WTC11 (cell line): ENCODE measurements at regions not wholly inside any gene's neighbourhood (a gene's known extent, or its start where the extent isn't known, plus 50 kb on each side); places are given as distances from the start of the nearest gene placed in this dataset.

Source experiments
- ETV6 ChIP-seq: sonication (generic); formaldehyde crosslinking; IDR thresholded peaks from 2 replicates; pipeline ENCODE4 v1.8.1; 2022; ENCODE audit warnings: mild to moderate bottlenecking, missing genetic modification reagents
- FOXJ3 ChIP-seq: sonication (generic); formaldehyde crosslinking; IDR thresholded peaks from 2 replicates; pipeline ENCODE4 v1.9.0; 2021; ENCODE audit warnings: missing genetic modification reagents, mild to moderate bottlenecking, borderline replicate concordance
- RELA ChIP-seq: sonication (generic); formaldehyde crosslinking; IDR thresholded peaks from 2 replicates; pipeline ENCODE4 v1.8.1; 2022; ENCODE audit warnings: missing genetic modification reagents, mild to moderate bottlenecking, borderline replicate concordance
- USF1 ChIP-seq: sonication (generic); formaldehyde crosslinking; IDR thresholded peaks from 2 replicates; pipeline ENCODE4 v1.8.0; 2022; ENCODE audit warnings: mild to moderate bottlenecking, missing genetic modification reagents
- ZNF121 ChIP-seq: sonication (generic); formaldehyde crosslinking; IDR thresholded peaks from 2 replicates; pipeline ENCODE4 v1.8.0; 2023; ENCODE audit warnings: missing genetic modification reagents
- ZNF232 ChIP-seq: sonication (generic); formaldehyde crosslinking; IDR thresholded peaks from 2 replicates; pipeline ENCODE4 v1.8.0; 2022; ENCODE audit warnings: mild to moderate bottlenecking, missing genetic modification reagents
- TF ChIP-seq, protein P1 (sequence below): fragments of 200-600 bp; IDR thresholded peaks from 2 replicates; pipeline ENCODE4 v1.8.0; 2022; ENCODE audit warnings: antibody characterized with exemption
- TF ChIP-seq, protein P2 (sequence below): sonication (generic); formaldehyde crosslinking; IDR thresholded peaks from 2 replicates; pipeline ENCODE4 v1.8.1; 2023; ENCODE audit warnings: mild to moderate bottlenecking, missing genetic modification reagents

DNA sequence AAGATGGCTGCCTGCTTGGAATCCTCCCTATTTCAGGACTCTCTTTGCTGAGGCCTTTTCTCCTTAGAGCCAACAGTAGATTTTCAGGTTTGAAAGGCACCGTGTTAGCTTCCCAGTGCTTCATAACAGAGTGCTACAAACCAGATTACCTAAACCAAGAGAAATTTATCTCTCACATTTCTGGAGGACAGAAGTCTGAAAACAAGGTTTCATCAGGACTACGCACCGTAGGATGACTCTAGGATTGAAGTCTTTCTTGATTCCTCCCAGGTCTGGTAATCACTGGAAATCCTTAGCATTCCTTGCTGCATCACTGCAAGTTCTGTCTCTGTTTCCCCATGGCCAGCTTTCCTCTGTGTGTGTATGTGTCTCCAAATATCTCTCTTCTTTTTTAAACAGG, 508.4 kb upstream of the GJE1 start:
- TF ChIP-seq, protein P1, sequence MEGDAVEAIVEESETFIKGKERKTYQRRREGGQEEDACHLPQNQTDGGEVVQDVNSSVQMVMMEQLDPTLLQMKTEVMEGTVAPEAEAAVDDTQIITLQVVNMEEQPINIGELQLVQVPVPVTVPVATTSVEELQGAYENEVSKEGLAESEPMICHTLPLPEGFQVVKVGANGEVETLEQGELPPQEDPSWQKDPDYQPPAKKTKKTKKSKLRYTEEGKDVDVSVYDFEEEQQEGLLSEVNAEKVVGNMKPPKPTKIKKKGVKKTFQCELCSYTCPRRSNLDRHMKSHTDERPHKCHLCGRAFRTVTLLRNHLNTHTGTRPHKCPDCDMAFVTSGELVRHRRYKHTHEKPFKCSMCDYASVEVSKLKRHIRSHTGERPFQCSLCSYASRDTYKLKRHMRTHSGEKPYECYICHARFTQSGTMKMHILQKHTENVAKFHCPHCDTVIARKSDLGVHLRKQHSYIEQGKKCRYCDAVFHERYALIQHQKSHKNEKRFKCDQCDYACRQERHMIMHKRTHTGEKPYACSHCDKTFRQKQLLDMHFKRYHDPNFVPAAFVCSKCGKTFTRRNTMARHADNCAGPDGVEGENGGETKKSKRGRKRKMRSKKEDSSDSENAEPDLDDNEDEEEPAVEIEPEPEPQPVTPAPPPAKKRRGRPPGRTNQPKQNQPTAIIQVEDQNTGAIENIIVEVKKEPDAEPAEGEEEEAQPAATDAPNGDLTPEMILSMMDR: no peak
- TF ChIP-seq ZNF121 (no peak), ZNF232 (CRISPR knock-in tag) (no peak), USF1 (CRISPR knock-in tag) (no peak), FOXJ3 (CRISPR knock-in tag) (no peak), ETV6 (CRISPR knock-in tag) (no peak), RELA (CRISPR knock-in tag) (no peak)
- TF ChIP-seq, protein P2, sequence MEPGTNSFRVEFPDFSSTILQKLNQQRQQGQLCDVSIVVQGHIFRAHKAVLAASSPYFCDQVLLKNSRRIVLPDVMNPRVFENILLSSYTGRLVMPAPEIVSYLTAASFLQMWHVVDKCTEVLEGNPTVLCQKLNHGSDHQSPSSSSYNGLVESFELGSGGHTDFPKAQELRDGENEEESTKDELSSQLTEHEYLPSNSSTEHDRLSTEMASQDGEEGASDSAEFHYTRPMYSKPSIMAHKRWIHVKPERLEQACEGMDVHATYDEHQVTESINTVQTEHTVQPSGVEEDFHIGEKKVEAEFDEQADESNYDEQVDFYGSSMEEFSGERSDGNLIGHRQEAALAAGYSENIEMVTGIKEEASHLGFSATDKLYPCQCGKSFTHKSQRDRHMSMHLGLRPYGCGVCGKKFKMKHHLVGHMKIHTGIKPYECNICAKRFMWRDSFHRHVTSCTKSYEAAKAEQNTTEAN (CRISPR knock-in tag): no peak
